ENCODE measurements at regions not wholly inside any gene's neighbourhood (a gene's known extent, or its start where the extent isn't known, plus 50 kb on each side); places are given as distances from the start of the nearest gene placed in this dataset.

DNA sequence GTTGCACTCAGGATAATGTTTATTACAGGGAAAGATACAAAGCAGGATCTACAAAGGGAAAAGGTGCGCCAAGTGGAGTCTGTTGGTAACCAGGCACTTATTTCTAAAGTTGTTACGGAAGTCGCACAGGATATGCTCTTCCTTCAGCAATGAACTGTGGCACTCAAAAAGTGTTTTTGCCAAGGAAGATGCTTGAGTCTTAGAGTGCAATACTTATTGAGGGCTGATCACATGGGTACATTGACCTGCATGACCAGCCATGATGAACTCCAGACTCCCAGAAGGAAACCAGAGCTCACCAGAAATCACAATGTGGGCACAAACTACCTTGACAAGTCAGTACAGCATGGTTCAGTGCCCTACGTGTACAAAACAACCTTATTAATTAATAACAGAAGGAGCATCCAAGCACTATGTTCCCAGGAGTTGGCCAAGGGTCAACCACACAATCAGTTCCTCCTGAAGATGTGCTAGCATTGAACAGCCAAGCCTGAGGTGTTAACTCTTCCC is 270.7 kb upstream of the TFAP2D start:
- ChIA-PET CTCF (no interaction called here), POLR2A (no interaction called here)
- Mint-ChIP-seq H3K27ac (ENCODE audit: low read depth, unreplicated experiment) (no peak overlapping the region), H3K36me3 (ENCODE audit: insufficient read depth, unreplicated experiment) (no peaks in the 10 kb centered on the region), H3K4me1 (ENCODE audit: insufficient read depth, unreplicated experiment) (no peaks in the 10 kb centered on the region), H3K4me3 (ENCODE audit: unreplicated experiment) (no peak overlapping the region), H3K9me3 (ENCODE audit: unreplicated experiment) (peaks cover 6% of the 10 kb centered on the region), H3K27me3 (ENCODE audit: insufficient read depth, unreplicated experiment) (no peaks in the 10 kb centered on the region)
- intact Hi-C loops (cut with micrococcal nuclease): no loop called here
- BruUV-seq (replicated peaks): no TSS peak
- TF ChIP-seq, protein P1, sequence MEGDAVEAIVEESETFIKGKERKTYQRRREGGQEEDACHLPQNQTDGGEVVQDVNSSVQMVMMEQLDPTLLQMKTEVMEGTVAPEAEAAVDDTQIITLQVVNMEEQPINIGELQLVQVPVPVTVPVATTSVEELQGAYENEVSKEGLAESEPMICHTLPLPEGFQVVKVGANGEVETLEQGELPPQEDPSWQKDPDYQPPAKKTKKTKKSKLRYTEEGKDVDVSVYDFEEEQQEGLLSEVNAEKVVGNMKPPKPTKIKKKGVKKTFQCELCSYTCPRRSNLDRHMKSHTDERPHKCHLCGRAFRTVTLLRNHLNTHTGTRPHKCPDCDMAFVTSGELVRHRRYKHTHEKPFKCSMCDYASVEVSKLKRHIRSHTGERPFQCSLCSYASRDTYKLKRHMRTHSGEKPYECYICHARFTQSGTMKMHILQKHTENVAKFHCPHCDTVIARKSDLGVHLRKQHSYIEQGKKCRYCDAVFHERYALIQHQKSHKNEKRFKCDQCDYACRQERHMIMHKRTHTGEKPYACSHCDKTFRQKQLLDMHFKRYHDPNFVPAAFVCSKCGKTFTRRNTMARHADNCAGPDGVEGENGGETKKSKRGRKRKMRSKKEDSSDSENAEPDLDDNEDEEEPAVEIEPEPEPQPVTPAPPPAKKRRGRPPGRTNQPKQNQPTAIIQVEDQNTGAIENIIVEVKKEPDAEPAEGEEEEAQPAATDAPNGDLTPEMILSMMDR (IDR thresholded peaks at IDR 0.05; ENCODE audit: unreplicated experiment): no peak
- DNase-seq (ENCODE audit: unreplicated experiment): no peak

DNA sequence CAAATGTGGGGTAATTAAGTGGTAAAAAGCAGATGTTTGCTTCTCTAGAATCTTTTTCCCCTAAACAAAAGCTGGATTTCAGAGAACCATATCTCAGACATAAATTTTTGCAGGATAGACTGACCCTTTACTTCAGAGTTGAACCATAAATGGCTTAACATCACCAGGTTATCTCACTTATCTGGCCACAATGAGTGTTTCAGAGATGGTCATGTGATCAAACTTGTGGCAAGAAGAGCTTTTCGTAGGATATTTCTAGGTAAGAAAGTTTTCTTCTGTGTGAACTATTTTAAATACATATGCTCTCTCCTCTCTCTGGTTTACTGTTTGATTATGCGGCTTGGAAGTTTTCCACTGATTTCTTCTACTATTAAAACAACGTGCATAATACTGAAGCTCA is 270.2 kb upstream of the TFAP2D start:
- no peaks in the 10 kb centered on the region for H3K36me3 Mint-ChIP-seq (ENCODE audit: insufficient read depth, unreplicated experiment)
- H3K4me3 Mint-ChIP-seq (ENCODE audit: unreplicated experiment): no peak overlapping the region
- no TSS peak for BruUV-seq (replicated peaks)
- intact Hi-C loops (cut with micrococcal nuclease): no loop called here
- H3K9me3 Mint-ChIP-seq (ENCODE audit: unreplicated experiment): peaks cover 5% of the 10 kb centered on the region
- no peak for DNase-seq (ENCODE audit: unreplicated experiment)
- CTCF ChIA-PET: no interaction called here
- no peak overlapping the region for H3K27ac Mint-ChIP-seq (ENCODE audit: low read depth, unreplicated experiment)
- TF ChIP-seq, protein P1 (IDR thresholded peaks at IDR 0.05; ENCODE audit: unreplicated experiment): no peak
- no peaks in the 10 kb centered on the region for H3K4me1 Mint-ChIP-seq (ENCODE audit: insufficient read depth, unreplicated experiment)
- no peaks in the 10 kb centered on the region for H3K27me3 Mint-ChIP-seq (ENCODE audit: insufficient read depth, unreplicated experiment)
- POLR2A ChIA-PET: no interaction called here

DNA sequence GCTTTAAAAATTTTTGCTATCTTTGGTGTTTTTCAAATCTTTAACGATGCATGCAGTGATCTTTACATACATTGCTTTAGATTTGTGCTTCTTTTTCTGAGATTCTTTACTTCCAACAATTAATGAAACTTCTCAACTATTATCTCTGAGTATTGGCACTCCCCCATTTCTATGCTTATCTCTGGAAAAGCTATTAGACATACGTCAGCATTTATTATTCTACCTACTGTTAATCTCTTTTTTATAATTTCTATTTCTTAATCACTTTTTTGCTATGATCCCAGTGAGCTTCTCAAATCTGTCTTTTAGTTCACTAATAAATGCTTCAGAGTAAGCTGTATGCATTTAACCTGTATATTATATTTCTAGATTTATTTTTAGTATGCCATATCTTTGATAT is 264.2 kb upstream of the TFAP2D start:
- no TSS peak for BruUV-seq (replicated peaks)
- H3K36me3 Mint-ChIP-seq (ENCODE audit: insufficient read depth, unreplicated experiment): no peaks in the 10 kb centered on the region

DNA sequence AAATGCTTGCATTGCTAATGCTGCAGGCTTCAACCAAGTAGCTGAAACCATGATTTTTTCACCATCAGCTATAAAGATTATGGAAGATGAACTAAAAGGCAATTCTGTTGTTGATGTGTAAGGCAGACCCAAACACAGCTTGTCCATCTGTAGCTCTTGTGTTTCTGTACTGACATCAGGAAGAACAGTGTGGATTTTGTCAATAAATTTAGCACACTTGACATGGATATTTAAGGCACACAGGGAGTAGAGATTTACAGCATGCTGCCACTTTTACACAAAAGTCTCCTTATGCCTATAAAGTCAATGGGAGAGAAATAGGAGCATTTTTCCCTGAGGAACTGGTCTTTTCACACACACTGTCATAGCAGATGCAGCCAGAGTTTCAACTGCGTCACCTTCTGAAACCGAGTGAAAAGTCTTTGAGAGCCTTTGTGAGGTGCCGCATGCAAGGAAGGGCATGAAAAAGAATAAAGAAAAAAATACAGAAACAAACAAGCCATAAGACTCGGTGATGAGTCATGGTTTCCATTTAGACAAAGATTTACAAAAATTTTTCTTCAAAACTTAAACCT is 261.4 kb upstream of the TFAP2D start:
- Mint-ChIP-seq H3K4me3 (ENCODE audit: unreplicated experiment) (no peak overlapping the region), H3K27me3 (ENCODE audit: insufficient read depth, unreplicated experiment) (no peaks in the 10 kb centered on the region), H3K9me3 (ENCODE audit: unreplicated experiment) (no peaks in the 10 kb centered on the region), H3K4me1 (ENCODE audit: insufficient read depth, unreplicated experiment) (no peaks in the 10 kb centered on the region), H3K36me3 (ENCODE audit: insufficient read depth, unreplicated experiment) (no peaks in the 10 kb centered on the region), H3K27ac (ENCODE audit: low read depth, unreplicated experiment) (no peak overlapping the region)
- CTCF ChIA-PET: no interaction called here
- TF ChIP-seq, protein P1 (IDR thresholded peaks at IDR 0.05; ENCODE audit: unreplicated experiment): no peak
- intact Hi-C loops (cut with micrococcal nuclease): no loop called here
- DNase-seq (ENCODE audit: unreplicated experiment): no peak
- BruUV-seq (replicated peaks): no TSS peak
- POLR2A ChIA-PET: no interaction called here

More for the DNA sequence above, 264.2 kb upstream of the TFAP2D start:
- intact Hi-C loops (cut with micrococcal nuclease): no loop called here
- no peaks in the 10 kb centered on the region for H3K4me1 Mint-ChIP-seq (ENCODE audit: insufficient read depth, unreplicated experiment)
- ChIA-PET POLR2A (no interaction called here), CTCF (no interaction called here)
- H3K4me3 Mint-ChIP-seq (ENCODE audit: unreplicated experiment): no peak overlapping the region
- no peak overlapping the region for H3K27ac Mint-ChIP-seq (ENCODE audit: low read depth, unreplicated experiment)
- TF ChIP-seq, protein P1 (IDR thresholded peaks at IDR 0.05; ENCODE audit: unreplicated experiment): no peak
- H3K27me3 Mint-ChIP-seq (ENCODE audit: insufficient read depth, unreplicated experiment): no peaks in the 10 kb centered on the region
- H3K9me3 Mint-ChIP-seq (ENCODE audit: unreplicated experiment): no peaks in the 10 kb centered on the region
- DNase-seq (ENCODE audit: unreplicated experiment): no peak
